DOHH2 (cell line): ENCODE measurements at regions not wholly inside any gene's neighbourhood (a gene's known extent, or its start where the extent isn't known, plus 50 kb on each side); places are given as distances from the start of the nearest gene placed in this dataset.

ENCODE experiments used
- H3F3A ChIP-seq: fragments of 200-600 bp; sonication (generic), shearing (Covaris generic); 2 replicates; pipeline ENCODE4 v1.6.0; 2016; ENCODE audit warnings: antibody characterized with exemption, mild to moderate bottlenecking; ENCODE audit not compliant: control insufficient read depth, insufficient read depth
- H3K27ac ChIP-seq: fragments of 200-600 bp; sonication (generic); 2 replicates; pipeline ENCODE4 v1.5.1; 2014; ENCODE audit warnings: low read depth, mild to moderate bottlenecking, low read length, moderate library complexity
- H3K27me3 ChIP-seq: fragments of 200-600 bp; sonication (generic); 2 replicates; pipeline ENCODE4 v1.6.1; 2014; ENCODE audit warnings: mild to moderate bottlenecking, low read length, mixed read lengths; ENCODE audit not compliant: control insufficient read depth
- H3K36me3 ChIP-seq: fragments of 200-600 bp; sonication (generic); 2 replicates; pipeline ENCODE4 v1.6.1; 2014; ENCODE audit warnings: mild to moderate bottlenecking, low read length, moderate library complexity, mixed read lengths; ENCODE audit not compliant: control insufficient read depth
- H3K4me1 ChIP-seq: fragments of 200-600 bp; sonication (generic); 2 replicates; pipeline ENCODE4 v1.6.1; 2014; ENCODE audit warnings: mild to moderate bottlenecking, low read length, mixed read lengths; ENCODE audit not compliant: control insufficient read depth
- H3K4me2 ChIP-seq: fragments of 200-600 bp; sonication (generic); 2 replicates; pipeline ENCODE4 v1.6.0; 2014; ENCODE audit warnings: mild to moderate bottlenecking, low read length, moderate library complexity
- H3K4me3 ChIP-seq: fragments of 200-600 bp; sonication (generic); 2 replicates; pipeline ENCODE4 v1.5.1; 2014; ENCODE audit warnings: mild to moderate bottlenecking, low read length, mixed read lengths
- H3K79me2 ChIP-seq: fragments of 200-600 bp; sonication (generic); 2 replicates; pipeline ENCODE4 v1.6.1; 2014; ENCODE audit warnings: mild to moderate bottlenecking, low read length, mixed read lengths; ENCODE audit not compliant: control insufficient read depth
- H3K9me2 ChIP-seq: fragments of 200-600 bp; sonication (generic); replicated peaks from 2 replicates; pipeline ENCODE4 v1.6.1; 2014; ENCODE audit warnings: mild to moderate bottlenecking, low read length, mixed read lengths; ENCODE audit not compliant: control insufficient read depth
- H3K9me3 ChIP-seq: fragments of 200-600 bp; sonication (generic); 2 replicates; pipeline ENCODE4 v1.6.1; 2014; ENCODE audit warnings: antibody characterized with exemption, low read length, mixed read lengths; ENCODE audit not compliant: control insufficient read depth, insufficient read depth
- H4K20me1 ChIP-seq: fragments of 200-600 bp; sonication (generic); 2 replicates; pipeline ENCODE4 v1.6.0; 2014; ENCODE audit warnings: low read depth, mild to moderate bottlenecking, antibody characterized with exemption, low read length, moderate library complexity; ENCODE audit not compliant: control insufficient read depth, insufficient read depth
- EZH2phosphoT487 ChIP-seq: fragments of 200-600 bp; sonication (generic); IDR thresholded peaks from 2 replicates; pipeline ENCODE4 v1.6.1; 2017; ENCODE audit warnings: borderline replicate concordance, mild to moderate bottlenecking, antibody characterized with exemption, low read length, moderate library complexity, mixed read lengths
- TF ChIP-seq, protein P1 (sequence below): fragments of 200-600 bp; sonication (generic); IDR thresholded peaks from one replicate; pipeline ENCODE4 v1.5.1; 2014; ENCODE audit warnings: antibody characterized with exemption, mild to moderate bottlenecking, low read depth, low read length; ENCODE audit not compliant: poor library complexity, severe bottlenecking

DNA sequence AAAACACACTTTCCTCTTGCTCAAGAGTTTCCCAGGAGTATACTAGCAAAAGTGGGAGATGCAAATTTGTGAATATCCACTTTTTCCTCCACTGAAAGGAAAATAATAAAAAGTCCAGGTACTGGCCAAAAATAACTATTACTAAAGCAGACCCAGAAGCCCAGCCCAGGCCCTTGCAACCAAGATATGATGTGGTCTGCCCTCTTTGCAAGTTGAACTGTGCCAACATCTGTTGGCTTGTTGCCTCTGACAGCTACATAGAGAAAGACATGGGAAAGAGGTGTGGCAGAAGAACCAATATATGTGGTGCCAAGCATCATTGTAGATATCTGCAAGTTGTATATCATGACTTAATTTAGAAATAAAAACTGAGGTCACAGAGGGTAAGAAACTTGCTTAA, 78.4 kb upstream of the JAG1 start:
- Histone ChIP-seq H4K20me1 (no peaks in the 10 kb centered on the region), H3K36me3 (no peaks in the 10 kb centered on the region), H3K79me2 (no peaks in the 10 kb centered on the region)

DNA sequence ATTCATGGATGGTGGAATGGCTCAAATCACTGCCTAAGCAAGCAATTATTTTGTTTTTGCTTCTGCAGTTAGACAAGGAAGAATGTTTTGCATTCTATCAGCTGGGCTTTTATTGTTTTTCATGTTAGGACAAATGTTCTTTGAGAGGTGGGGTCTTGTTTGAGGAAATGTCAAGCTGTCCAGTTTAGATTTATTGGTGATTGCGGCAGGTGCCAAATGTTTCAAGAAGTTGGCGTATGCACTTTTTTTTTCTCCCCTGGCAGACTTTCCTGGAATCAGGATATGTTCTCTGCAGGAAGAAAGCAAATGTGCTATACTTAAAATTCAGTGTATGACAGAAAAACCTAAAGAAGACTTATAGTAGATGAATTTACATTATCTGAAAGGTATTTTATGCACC, 81.0 kb upstream of the JAG1 start:
- Histone ChIP-seq H3K4me3 (no peak overlapping the region), H3K9me2 (no peaks in the 10 kb centered on the region), H3K79me2 (no peaks in the 10 kb centered on the region), H3K4me1 (no peaks in the 10 kb centered on the region), H3K36me3 (no peaks in the 10 kb centered on the region), H4K20me1 (no peaks in the 10 kb centered on the region), H3K9me3 (no peaks in the 10 kb centered on the region), H3F3A (no peaks in the 10 kb centered on the region), H3K27me3 (no peaks in the 10 kb centered on the region), H3K27ac (no peak overlapping the region), H3K4me2 (no peak overlapping the region)
- TF ChIP-seq EZH2phosphoT487 = no peak
- TF ChIP-seq, protein P1, sequence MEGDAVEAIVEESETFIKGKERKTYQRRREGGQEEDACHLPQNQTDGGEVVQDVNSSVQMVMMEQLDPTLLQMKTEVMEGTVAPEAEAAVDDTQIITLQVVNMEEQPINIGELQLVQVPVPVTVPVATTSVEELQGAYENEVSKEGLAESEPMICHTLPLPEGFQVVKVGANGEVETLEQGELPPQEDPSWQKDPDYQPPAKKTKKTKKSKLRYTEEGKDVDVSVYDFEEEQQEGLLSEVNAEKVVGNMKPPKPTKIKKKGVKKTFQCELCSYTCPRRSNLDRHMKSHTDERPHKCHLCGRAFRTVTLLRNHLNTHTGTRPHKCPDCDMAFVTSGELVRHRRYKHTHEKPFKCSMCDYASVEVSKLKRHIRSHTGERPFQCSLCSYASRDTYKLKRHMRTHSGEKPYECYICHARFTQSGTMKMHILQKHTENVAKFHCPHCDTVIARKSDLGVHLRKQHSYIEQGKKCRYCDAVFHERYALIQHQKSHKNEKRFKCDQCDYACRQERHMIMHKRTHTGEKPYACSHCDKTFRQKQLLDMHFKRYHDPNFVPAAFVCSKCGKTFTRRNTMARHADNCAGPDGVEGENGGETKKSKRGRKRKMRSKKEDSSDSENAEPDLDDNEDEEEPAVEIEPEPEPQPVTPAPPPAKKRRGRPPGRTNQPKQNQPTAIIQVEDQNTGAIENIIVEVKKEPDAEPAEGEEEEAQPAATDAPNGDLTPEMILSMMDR = no peak

More for the DNA sequence above, 78.4 kb upstream of the JAG1 start:
- H3K27ac ChIP-seq = no peak overlapping the region
- H3K4me2 ChIP-seq = no peak overlapping the region
- no peaks in the 10 kb centered on the region for H3K4me1 ChIP-seq
- no peaks in the 10 kb centered on the region for H3K9me2 ChIP-seq
- no peak for TF ChIP-seq EZH2phosphoT487
- TF ChIP-seq, protein P1 = no peak
- H3F3A ChIP-seq = no peaks in the 10 kb centered on the region
- no peak overlapping the region for H3K4me3 ChIP-seq
- H3K27me3 ChIP-seq = no peaks in the 10 kb centered on the region
- no peaks in the 10 kb centered on the region for H3K9me3 ChIP-seq

DNA sequence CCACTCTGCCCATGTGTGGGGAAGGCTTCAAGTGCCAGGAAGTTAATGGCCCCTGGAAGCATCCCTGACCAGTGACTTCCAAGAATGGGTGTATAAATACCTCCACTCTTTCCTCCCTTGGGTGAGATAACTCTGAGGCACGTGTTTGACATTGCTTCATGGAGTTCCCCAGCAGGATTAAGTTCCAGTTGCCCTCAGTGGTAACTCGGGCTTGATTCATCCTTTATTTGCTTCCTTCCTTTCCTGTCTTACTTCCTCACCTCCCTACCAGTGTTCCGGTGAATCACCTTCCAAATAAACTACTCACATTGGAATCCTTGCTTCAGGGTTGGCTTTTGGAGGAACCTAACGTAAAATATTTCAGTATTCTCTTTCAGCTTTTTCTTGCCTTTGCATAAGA, 84.6 kb upstream of the JAG1 start:
- TF ChIP-seq, protein P1 = no peak
- no peak for TF ChIP-seq EZH2phosphoT487
- no peaks in the 10 kb centered on the region for H3K9me3 ChIP-seq
- no peaks in the 10 kb centered on the region for H3K36me3 ChIP-seq
- no peaks in the 10 kb centered on the region for H3K79me2 ChIP-seq
- H3K27ac ChIP-seq = no peak overlapping the region
- no peak overlapping the region for H3K4me3 ChIP-seq
- no peak overlapping the region for H3K4me2 ChIP-seq
- H3K9me2 ChIP-seq = no peaks in the 10 kb centered on the region
- H4K20me1 ChIP-seq = no peaks in the 10 kb centered on the region
- H3K27me3 ChIP-seq = no peaks in the 10 kb centered on the region
- no peaks in the 10 kb centered on the region for H3K4me1 ChIP-seq
- H3F3A ChIP-seq = no peaks in the 10 kb centered on the region

DNA sequence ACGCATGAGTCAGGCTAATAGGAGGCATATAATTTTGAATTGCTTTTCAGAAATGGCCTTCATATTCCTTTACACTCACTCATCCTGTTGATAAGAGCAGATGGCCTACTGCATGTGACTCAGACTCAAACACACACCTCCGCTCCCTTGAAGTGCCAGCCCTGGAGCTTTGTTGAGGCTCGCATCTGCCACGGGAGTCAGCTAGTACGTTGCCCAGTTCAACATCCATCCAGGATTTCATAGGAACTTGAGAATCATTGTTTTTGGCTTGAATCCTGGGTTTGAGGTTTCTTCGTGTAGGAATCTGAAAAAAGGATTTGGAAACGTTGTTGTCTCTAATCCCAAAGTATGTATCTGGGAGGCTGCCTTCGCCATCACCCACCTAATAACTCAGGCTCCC, 87.4 kb upstream of the JAG1 start:
- Histone ChIP-seq H4K20me1 (no peaks in the 10 kb centered on the region), H3K27ac (no peak overlapping the region), H3K79me2 (no peaks in the 10 kb centered on the region), H3K27me3 (no peaks in the 10 kb centered on the region), H3K9me2 (no peaks in the 10 kb centered on the region), H3K9me3 (no peaks in the 10 kb centered on the region), H3K36me3 (no peaks in the 10 kb centered on the region), H3K4me1 (no peaks in the 10 kb centered on the region), H3F3A (no peaks in the 10 kb centered on the region), H3K4me3 (no peak overlapping the region), H3K4me2 (no peak overlapping the region)
- no peak for TF ChIP-seq EZH2phosphoT487
- TF ChIP-seq, protein P1 = no peak
